AG04450 (cell line): ENCODE measurements at regions not wholly inside any gene's neighbourhood (a gene's known extent, or its start where the extent isn't known, plus 50 kb on each side); places are given as distances from the start of the nearest gene placed in this dataset.

Source experiments
- CTCF ChIA-PET: fragments of 300-600, 350-600 bp; formaldehyde crosslinking; extraction: SDS; loops from one replicate; lab custom pipeline; 2022; ENCODE audit warnings: antibody characterized with exemption, inconsistent platforms; lab: Charles Lee
- POLR2A ChIA-PET: fragments of 350-600 bp; formaldehyde crosslinking; extraction: SDS; loops from one replicate; lab custom pipeline; 2021; ENCODE audit warnings: antibody characterized with exemption, inconsistent platforms; lab: Yijun Ruan, JAX
- DNase-seq: peaks from one replicate; pipeline ENCODE4 v3.0.0-alpha.2; 2011; ENCODE audit warnings: low read depth, low spot score
- H3K27ac ChIP-seq: one replicate; pipeline ENCODE4 v1.5.1; 2012; ENCODE audit warnings: low read depth, low read length, control low read depth
- H3K27me3 ChIP-seq: one replicate; pipeline ENCODE4 v1.6.0; 2012; ENCODE audit warnings: low read length; ENCODE audit not compliant: control insufficient read depth, insufficient read depth
- H3K4me3 ChIP-seq: 2 replicates; pipeline ENCODE4 v1.5.1; 2011; ENCODE audit warnings: mild to moderate bottlenecking, low read depth, low read length, control low read depth
- H3K9me3 ChIP-seq: 2 replicates; pipeline ENCODE4 v1.5.1; 2012; ENCODE audit warnings: low read length; ENCODE audit not compliant: control insufficient read depth, insufficient read depth
- CTCF ChIP-seq: IDR thresholded peaks from 2 replicates; pipeline ENCODE4 v1.5.1; 2011; ENCODE audit warnings: low read depth, low read length, control low read depth, inconsistent platforms

- no peak for TF ChIP-seq CTCF
- ChIA-PET CTCF (no interaction called here), POLR2A (no interaction called here)
- H3K4me3 ChIP-seq = no peak overlapping the region
- H3K9me3 ChIP-seq = no peaks in the 10 kb centered on the region
- DNase-seq = no peak
- H3K27me3 ChIP-seq = no peaks in the 10 kb centered on the region
- no peak overlapping the region for H3K27ac ChIP-seq
These were observed 99.7 kb upstream of the CXorf66 start for GRCh38 chrX:140064993-140065392.

DNA sequence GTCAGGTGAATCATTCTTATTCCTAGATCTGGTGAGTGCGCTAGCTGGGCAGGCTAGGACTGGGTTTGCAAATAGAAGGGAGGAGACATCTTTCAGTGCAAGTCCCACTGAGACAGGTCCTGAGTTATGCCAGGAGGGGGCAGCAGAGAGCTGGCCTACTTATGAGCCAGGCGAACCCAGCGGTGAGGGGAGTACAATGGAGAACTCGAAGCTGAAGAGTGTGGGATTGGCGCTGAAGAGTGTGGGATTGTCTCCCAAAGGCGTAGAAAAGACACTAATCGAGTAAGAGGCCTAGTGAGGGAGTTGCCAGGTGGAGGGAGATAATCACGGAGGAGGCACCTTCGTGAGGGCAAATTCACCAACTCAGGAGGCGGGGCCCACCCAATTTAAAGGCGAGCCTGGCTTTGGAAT lies 91.7 kb upstream of the CXorf66 start:
- CTCF ChIA-PET = interaction anchor here (0.6 to 1.1 kb wide), 7 partner anchors 10 to 676 kb away, joined by 3 to 6 read pairs (median 4); no protein-coding TSS in a partner anchor
- TF ChIP-seq CTCF = peak; percentile 74
- H3K27me3 ChIP-seq = no peaks in the 10 kb centered on the region
- peak; percentile 29 for DNase-seq
- no peak overlapping the region for H3K27ac ChIP-seq
- H3K4me3 ChIP-seq = no peak overlapping the region
- POLR2A ChIA-PET = no interaction called here
- H3K9me3 ChIP-seq = no peaks in the 10 kb centered on the region

- TF ChIP-seq CTCF = no peak
- POLR2A ChIA-PET = no interaction called here
- CTCF ChIA-PET = no interaction called here
- no peaks in the 10 kb centered on the region for H3K27me3 ChIP-seq
- no peak overlapping the region for H3K27ac ChIP-seq
- H3K9me3 ChIP-seq = no peaks in the 10 kb centered on the region
- no peak for DNase-seq
- no peak overlapping the region for H3K4me3 ChIP-seq
These were observed 88.5 kb upstream of the CXorf66 start for GRCh38 chrX:140053846-140054245.

DNA sequence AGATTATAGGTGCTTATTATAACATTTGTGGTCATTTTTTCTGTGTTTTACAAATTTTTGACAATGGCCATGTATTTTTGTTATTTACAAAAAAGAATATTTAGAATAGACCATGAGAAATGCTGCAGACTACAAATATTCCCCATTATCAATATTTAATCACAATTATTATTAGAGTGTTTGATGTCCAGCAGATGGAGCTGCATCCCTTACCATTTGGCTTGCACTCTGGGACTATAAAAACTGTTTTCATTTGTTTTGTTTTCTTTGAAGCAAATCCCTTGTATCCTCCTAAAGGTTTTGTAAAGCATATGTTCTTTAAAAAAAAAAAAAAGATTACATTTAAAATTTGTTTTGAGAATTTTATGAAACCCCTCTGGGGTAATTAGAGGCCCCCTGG lies 85.6 kb upstream of the CXorf66 start:
- Histone ChIP-seq H3K27me3 (no peaks in the 10 kb centered on the region), H3K4me3 (no peak overlapping the region), H3K9me3 (no peaks in the 10 kb centered on the region), H3K27ac (no peak overlapping the region)
- TF ChIP-seq CTCF = peak; percentile 35
- CTCF ChIA-PET = interaction anchor here (0.6 to 2.7 kb wide), 3 partner anchors 10 to 616 kb away, joined by 3 to 7 read pairs (median 3); no protein-coding TSS in a partner anchor
- no peak for DNase-seq
- POLR2A ChIA-PET = no interaction called here

DNA sequence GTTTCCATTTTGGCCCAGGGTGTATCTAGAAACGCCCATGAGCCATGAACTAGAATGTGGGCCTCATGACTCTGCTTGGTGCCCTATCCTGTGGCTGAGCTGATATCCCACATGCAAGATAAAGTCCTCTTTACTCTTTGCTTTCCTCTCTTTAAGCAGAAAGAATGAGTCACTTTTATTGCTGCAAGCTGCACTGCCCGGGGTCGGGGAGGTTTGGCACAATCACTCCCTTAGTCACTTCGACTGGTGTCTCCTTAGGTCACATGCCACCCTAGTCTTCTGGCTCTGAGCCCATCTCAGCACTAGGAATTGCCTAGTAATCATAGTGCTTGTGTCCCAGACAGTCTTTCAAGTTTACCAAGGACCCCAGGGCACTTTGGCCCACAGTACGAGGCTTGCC lies 75.1 kb upstream of the CXorf66 start:
- Histone ChIP-seq H3K4me3 (no peak overlapping the region), H3K9me3 (no peaks in the 10 kb centered on the region), H3K27ac (no peak overlapping the region), H3K27me3 (no peaks in the 10 kb centered on the region)
- no peak for TF ChIP-seq CTCF
- ChIA-PET POLR2A (no interaction called here), CTCF (no interaction called here)
- DNase-seq = no peak
